HepG2 (cell line): ENCODE measurements at regions not wholly inside any gene's neighbourhood (a gene's known extent, or its start where the extent isn't known, plus 50 kb on each side); places are given as distances from the start of the nearest gene placed in this dataset.
A peak's percentile ranks its signal among the peaks of the same experiment; 100 is the strongest.

Experiments
- GTF3A ChIP-seq: sonication (generic); formaldehyde crosslinking; conservative IDR thresholded peaks from 2 replicates; pipeline ENCODE4 v1.4.0; 2020; ENCODE audit warnings: mild to moderate bottlenecking, missing genetic modification reagents
- HES4 ChIP-seq: sonication (generic); formaldehyde crosslinking; IDR thresholded peaks from 2 replicates; pipeline ENCODE4 v1.9.0; 2021; ENCODE audit warnings: mild to moderate bottlenecking, missing genetic modification reagents, borderline replicate concordance
- KMT2B ChIP-seq: IDR thresholded peaks from 2 replicates; pipeline ENCODE4 v1.6.1; 2016; ENCODE audit warnings: missing genetic modification reagents, missing compliant biosample characterization
- MTA3 ChIP-seq: sonication (generic); formaldehyde crosslinking; IDR thresholded peaks from 2 replicates; pipeline ENCODE4 v1.4.0; 2020; ENCODE audit warnings: missing genetic modification reagents
- NKX3-1 ChIP-seq: sonication (generic); formaldehyde crosslinking; IDR thresholded peaks from 2 replicates; pipeline ENCODE4 v1.5.0; 2020; ENCODE audit warnings: missing genetic modification reagents
- PAX8 ChIP-seq: sonication (generic); formaldehyde crosslinking; IDR thresholded peaks from 2 replicates; pipeline ENCODE4 v1.8.0; 2022; ENCODE audit warnings: mild to moderate bottlenecking, missing genetic modification reagents, borderline replicate concordance
- SIN3B ChIP-seq: fragments of 150-350 bp; IDR thresholded peaks from 2 replicates; pipeline ENCODE4 v1.6.1; 2014; ENCODE audit warnings: low read length
- SRF ChIP-seq: IDR thresholded peaks from 2 replicates; pipeline ENCODE4 v1.6.1; 2011; ENCODE audit warnings: mild to moderate bottlenecking, low read depth, low read length, moderate library complexity
- TEAD3 ChIP-seq: optimal IDR thresholded peaks from 2 replicates; pipeline ENCODE3; 2016; ENCODE audit warnings: borderline replicate concordance
- ZNF225 ChIP-seq: sonication (generic); formaldehyde crosslinking; IDR thresholded peaks from 2 replicates; pipeline ENCODE4 v1.4.0; 2020; ENCODE audit warnings: mild to moderate bottlenecking, missing genetic modification reagents
- ZNF44 ChIP-seq: sonication (generic); formaldehyde crosslinking; IDR thresholded peaks from 2 replicates; pipeline ENCODE4 v1.5.1; 2020; ENCODE audit warnings: mild to moderate bottlenecking, missing genetic modification reagents
- ZNF577 ChIP-seq: sonication (generic); formaldehyde crosslinking; IDR thresholded peaks from 2 replicates; pipeline ENCODE4 v1.4.0; 2020; ENCODE audit warnings: mild to moderate bottlenecking, low read depth, missing genetic modification reagents, borderline replicate concordance
- ZNF674 ChIP-seq: sonication (generic); formaldehyde crosslinking; IDR thresholded peaks from 2 replicates; pipeline ENCODE4 v1.5.0; 2020; ENCODE audit warnings: low read depth, mild to moderate bottlenecking, missing genetic modification reagents
- ZNF792 ChIP-seq: IDR thresholded peaks from 2 replicates; pipeline ENCODE4 v1.6.1; 2016
- ZNF850 ChIP-seq: sonication (generic); formaldehyde crosslinking; conservative IDR thresholded peaks from 2 replicates; pipeline ENCODE4 v1.9.0; 2021; ENCODE audit warnings: mild to moderate bottlenecking, missing genetic modification reagents
- TF ChIP-seq, protein P1 (sequence below): sonication (generic); formaldehyde crosslinking; IDR thresholded peaks from 2 replicates; pipeline ENCODE4 v1.4.0; 2020; ENCODE audit warnings: mild to moderate bottlenecking, missing genetic modification reagents, borderline replicate concordance
- TF ChIP-seq, protein P2 (sequence below): sonication (generic); formaldehyde crosslinking; IDR thresholded peaks from 2 replicates; pipeline ENCODE4 v1.4.0; 2020; ENCODE audit warnings: missing genetic modification reagents
- TF ChIP-seq, protein P3 (sequence below): sonication (generic); formaldehyde crosslinking; IDR thresholded peaks from 2 replicates; pipeline ENCODE4 v1.5.1; 2020; ENCODE audit warnings: missing genetic modification reagents, mild to moderate bottlenecking, borderline replicate concordance
- TF ChIP-seq, protein P4 (sequence below), 2 experiments: sonication (generic) in 1 of 2; formaldehyde crosslinking in 1 of 2; IDR thresholded peaks; 2 replicates each; pipeline versions ENCODE4 v1.4.0 to v1.6.1; 2018 to 2020; ENCODE audit warnings: missing genetic modification reagents in 2 of 2, borderline replicate concordance in 1 of 2, low read depth in 1 of 2, mild to moderate bottlenecking in 1 of 2, missing biosample characterization in 1 of 2

DNA sequence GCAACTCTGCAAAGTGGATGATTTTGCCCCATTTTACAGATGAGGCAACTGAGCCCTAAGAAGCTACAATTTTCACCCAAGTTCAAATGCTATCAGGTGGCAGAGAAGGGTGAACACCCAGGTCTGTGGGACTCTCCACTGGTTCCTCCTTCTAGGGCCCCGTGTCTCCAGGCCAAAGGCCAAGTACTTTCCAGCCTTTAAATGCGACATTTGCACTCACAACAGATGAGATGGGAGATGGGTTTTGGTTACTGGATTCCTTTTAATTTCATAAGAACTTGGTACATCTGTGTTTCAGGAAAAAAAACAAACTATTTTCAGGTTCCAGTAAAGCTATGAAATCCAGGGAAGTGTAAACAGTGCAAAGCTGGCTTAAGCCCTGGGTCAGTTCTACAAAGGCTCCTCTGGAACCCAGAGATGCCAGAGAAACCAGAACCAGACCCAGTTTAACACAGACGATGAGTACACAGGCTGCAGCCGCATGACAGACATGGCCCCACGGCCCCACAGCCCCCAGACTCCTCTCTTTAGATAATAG lies 361.7 kb downstream of the ANAPC1 start (continued):
- TF ChIP-seq, protein P1, sequence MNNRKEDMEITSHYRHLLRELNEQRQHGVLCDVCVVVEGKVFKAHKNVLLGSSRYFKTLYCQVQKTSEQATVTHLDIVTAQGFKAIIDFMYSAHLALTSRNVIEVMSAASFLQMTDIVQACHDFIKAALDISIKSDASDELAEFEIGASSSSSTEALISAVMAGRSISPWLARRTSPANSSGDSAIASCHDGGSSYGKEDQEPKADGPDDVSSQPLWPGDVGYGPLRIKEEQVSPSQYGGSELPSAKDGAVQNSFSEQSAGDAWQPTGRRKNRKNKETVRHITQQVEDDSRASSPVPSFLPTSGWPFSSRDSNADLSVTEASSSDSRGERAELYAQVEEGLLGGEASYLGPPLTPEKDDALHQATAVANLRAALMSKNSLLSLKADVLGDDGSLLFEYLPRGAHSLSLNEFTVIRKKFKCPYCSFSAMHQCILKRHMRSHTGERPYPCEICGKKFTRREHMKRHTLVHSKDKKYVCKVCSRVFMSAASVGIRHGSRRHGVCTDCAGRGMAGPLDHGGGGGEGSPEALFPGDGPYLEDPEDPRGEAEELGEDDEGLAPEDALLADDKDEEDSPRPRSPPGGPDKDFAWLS, result no peak
- TF ChIP-seq ZNF44 (CRISPR knock-in tag) (0 out of 2 replicates have a peak, but pooled peaks have one; percentile 39), HES4 (CRISPR knock-in tag) (no peak), NKX3-1 (CRISPR knock-in tag) (no peak), ZNF792 (CRISPR knock-in tag) (0 out of 2 replicates have a peak, but pooled peaks have one; percentile 46), SRF (no peak), ZNF577 (CRISPR knock-in tag) (no peak), KMT2B (CRISPR knock-in tag) (no peak), PAX8 (CRISPR knock-in tag) (no peak), ZNF674 (CRISPR knock-in tag) (no peak), ZNF850 (CRISPR knock-in tag) (no peak), GTF3A (CRISPR knock-in tag) (no peak), TEAD3 (CRISPR knock-in tag) (peak; percentile 66), ZNF225 (CRISPR knock-in tag) (no peak), SIN3B (no peak), MTA3 (CRISPR knock-in tag) (no peak)
- TF ChIP-seq, protein P2, sequence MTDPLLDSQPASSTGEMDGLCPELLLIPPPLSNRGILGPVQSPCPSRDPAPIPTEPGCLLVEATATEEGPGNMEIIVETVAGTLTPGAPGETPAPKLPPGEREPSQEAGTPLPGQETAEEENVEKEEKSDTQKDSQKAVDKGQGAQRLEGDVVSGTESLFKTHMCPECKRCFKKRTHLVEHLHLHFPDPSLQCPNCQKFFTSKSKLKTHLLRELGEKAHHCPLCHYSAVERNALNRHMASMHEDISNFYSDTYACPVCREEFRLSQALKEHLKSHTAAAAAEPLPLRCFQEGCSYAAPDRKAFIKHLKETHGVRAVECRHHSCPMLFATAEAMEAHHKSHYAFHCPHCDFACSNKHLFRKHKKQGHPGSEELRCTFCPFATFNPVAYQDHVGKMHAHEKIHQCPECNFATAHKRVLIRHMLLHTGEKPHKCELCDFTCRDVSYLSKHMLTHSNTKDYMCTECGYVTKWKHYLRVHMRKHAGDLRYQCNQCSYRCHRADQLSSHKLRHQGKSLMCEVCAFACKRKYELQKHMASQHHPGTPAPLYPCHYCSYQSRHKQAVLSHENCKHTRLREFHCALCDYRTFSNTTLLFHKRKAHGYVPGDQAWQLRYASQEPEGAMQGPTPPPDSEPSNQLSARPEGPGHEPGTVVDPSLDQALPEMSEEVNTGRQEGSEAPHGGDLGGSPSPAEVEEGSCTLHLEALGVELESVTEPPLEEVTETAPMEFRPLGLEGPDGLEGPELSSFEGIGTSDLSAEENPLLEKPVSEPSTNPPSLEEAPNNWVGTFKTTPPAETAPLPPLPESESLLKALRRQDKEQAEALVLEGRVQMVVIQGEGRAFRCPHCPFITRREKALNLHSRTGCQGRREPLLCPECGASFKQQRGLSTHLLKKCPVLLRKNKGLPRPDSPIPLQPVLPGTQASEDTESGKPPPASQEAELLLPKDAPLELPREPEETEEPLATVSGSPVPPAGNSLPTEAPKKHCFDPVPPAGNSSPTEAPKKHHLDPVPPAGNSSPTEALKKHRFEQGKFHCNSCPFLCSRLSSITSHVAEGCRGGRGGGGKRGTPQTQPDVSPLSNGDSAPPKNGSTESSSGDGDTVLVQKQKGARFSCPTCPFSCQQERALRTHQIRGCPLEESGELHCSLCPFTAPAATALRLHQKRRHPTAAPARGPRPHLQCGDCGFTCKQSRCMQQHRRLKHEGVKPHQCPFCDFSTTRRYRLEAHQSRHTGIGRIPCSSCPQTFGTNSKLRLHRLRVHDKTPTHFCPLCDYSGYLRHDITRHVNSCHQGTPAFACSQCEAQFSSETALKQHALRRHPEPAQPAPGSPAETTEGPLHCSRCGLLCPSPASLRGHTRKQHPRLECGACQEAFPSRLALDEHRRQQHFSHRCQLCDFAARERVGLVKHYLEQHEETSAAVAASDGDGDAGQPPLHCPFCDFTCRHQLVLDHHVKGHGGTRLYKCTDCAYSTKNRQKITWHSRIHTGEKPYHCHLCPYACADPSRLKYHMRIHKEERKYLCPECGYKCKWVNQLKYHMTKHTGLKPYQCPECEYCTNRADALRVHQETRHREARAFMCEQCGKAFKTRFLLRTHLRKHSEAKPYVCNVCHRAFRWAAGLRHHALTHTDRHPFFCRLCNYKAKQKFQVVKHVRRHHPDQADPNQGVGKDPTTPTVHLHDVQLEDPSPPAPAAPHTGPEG (CRISPR knock-in tag), result no peak
- TF ChIP-seq, protein P3, sequence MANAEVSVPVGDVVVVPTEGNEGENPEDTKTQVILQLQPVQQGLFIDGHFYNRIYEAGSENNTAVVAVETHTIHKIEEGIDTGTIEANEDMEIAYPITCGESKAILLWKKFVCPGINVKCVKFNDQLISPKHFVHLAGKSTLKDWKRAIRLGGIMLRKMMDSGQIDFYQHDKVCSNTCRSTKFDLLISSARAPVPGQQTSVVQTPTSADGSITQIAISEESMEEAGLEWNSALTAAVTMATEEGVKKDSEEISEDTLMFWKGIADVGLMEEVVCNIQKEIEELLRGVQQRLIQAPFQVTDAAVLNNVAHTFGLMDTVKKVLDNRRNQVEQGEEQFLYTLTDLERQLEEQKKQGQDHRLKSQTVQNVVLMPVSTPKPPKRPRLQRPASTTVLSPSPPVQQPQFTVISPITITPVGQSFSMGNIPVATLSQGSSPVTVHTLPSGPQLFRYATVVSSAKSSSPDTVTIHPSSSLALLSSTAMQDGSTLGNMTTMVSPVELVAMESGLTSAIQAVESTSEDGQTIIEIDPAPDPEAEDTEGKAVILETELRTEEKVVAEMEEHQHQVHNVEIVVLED (CRISPR knock-in tag), result no peak
- TF ChIP-seq, protein P4, sequence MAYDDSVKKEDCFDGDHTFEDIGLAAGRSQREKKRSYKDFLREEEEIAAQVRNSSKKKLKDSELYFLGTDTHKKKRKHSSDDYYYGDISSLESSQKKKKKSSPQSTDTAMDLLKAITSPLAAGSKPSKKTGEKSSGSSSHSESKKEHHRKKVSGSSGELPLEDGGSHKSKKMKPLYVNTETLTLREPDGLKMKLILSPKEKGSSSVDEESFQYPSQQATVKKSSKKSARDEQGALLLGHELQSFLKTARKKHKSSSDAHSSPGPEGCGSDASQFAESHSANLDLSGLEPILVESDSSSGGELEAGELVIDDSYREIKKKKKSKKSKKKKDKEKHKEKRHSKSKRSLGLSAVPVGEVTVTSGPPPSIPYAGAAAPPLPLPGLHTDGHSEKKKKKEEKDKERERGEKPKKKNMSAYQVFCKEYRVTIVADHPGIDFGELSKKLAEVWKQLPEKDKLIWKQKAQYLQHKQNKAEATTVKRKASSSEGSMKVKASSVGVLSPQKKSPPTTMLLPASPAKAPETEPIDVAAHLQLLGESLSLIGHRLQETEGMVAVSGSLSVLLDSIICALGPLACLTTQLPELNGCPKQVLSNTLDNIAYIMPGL (CRISPR knock-in tag; IDR thresholded peaks at IDR 0.05; ENCODE audit: borderline replicate concordance in 1 of 2, low read depth in 1 of 2), result no peak
